ENCODE measurements at regions not wholly inside any gene's neighbourhood (a gene's known extent, or its start where the extent isn't known, plus 50 kb on each side); places are given as distances from the start of the nearest gene placed in this dataset.

- no peak for TF ChIP-seq CTCF (IDR thresholded peaks at IDR 0.05)
- H3K9me3 Mint-ChIP-seq (ENCODE audit: low read depth), result no peaks in the 10 kb centered on the region
- no peak for DNase-seq (ENCODE audit: low spot score)
- no peak overlapping the region for H3K27ac Mint-ChIP-seq (ENCODE audit: unreplicated experiment)
- H3K4me3 Mint-ChIP-seq (ENCODE audit: unreplicated experiment), result no peak overlapping the region
- H3K36me3 Mint-ChIP-seq (ENCODE audit: low read depth), result no peaks in the 10 kb centered on the region
- no peaks in the 10 kb centered on the region for H3K4me1 Mint-ChIP-seq (ENCODE audit: low read depth)
- H3K27me3 Mint-ChIP-seq (ENCODE audit: low read depth), result peaks cover 2% of the 10 kb centered on the region
Measured at GRCh38 chr5:45062044-45062443, 253.3 kb downstream of the MRPS30 start.

- Mint-ChIP-seq H3K4me3 (ENCODE audit: unreplicated experiment) (no peak overlapping the region), H3K36me3 (ENCODE audit: low read depth) (no peaks in the 10 kb centered on the region), H3K27ac (ENCODE audit: unreplicated experiment) (no peak overlapping the region), H3K27me3 (ENCODE audit: low read depth) (no peaks in the 10 kb centered on the region), H3K9me3 (ENCODE audit: low read depth) (peaks cover 4% of the 10 kb centered on the region), H3K4me1 (ENCODE audit: low read depth) (no peaks in the 10 kb centered on the region)
- no peak for TF ChIP-seq CTCF (IDR thresholded peaks at IDR 0.05)
- no peak for DNase-seq (ENCODE audit: low spot score)
Measured at GRCh38 chr5:45081082-45081481, 272.3 kb downstream of the MRPS30 start.

- Mint-ChIP-seq H3K27ac (ENCODE audit: unreplicated experiment) (no peak overlapping the region), H3K27me3 (ENCODE audit: low read depth) (no peaks in the 10 kb centered on the region), H3K9me3 (ENCODE audit: low read depth) (peaks cover 7% of the 10 kb centered on the region), H3K4me1 (ENCODE audit: low read depth) (no peaks in the 10 kb centered on the region), H3K4me3 (ENCODE audit: unreplicated experiment) (no peak overlapping the region), H3K36me3 (ENCODE audit: low read depth) (no peaks in the 10 kb centered on the region)
- no peak for DNase-seq (ENCODE audit: low spot score)
- no peak for TF ChIP-seq CTCF (IDR thresholded peaks at IDR 0.05)
Measured at GRCh38 chr5:45089870-45090269, 281.1 kb downstream of the MRPS30 start.

- DNase-seq (ENCODE audit: low spot score), result no peak
- H3K9me3 Mint-ChIP-seq (ENCODE audit: low read depth), result peaks cover 3% of the 10 kb centered on the region
- H3K4me3 Mint-ChIP-seq (ENCODE audit: unreplicated experiment), result no peak overlapping the region
- no peak for TF ChIP-seq CTCF (IDR thresholded peaks at IDR 0.05)
- no peak overlapping the region for H3K27ac Mint-ChIP-seq (ENCODE audit: unreplicated experiment)
- no peaks in the 10 kb centered on the region for H3K36me3 Mint-ChIP-seq (ENCODE audit: low read depth)
- H3K27me3 Mint-ChIP-seq (ENCODE audit: low read depth), result no peaks in the 10 kb centered on the region
- no peaks in the 10 kb centered on the region for H3K4me1 Mint-ChIP-seq (ENCODE audit: low read depth)
Measured at GRCh38 chr5:45093377-45093776, 284.6 kb downstream of the MRPS30 start.

- Mint-ChIP-seq H3K4me1 (ENCODE audit: low read depth) (no peaks in the 10 kb centered on the region), H3K9me3 (ENCODE audit: low read depth) (no peaks in the 10 kb centered on the region), H3K4me3 (ENCODE audit: unreplicated experiment) (no peak overlapping the region), H3K27me3 (ENCODE audit: low read depth) (no peaks in the 10 kb centered on the region), H3K27ac (ENCODE audit: unreplicated experiment) (no peak overlapping the region), H3K36me3 (ENCODE audit: low read depth) (no peaks in the 10 kb centered on the region)
- no peak for TF ChIP-seq CTCF (IDR thresholded peaks at IDR 0.05)
- DNase-seq (ENCODE audit: low spot score), result no peak
Measured at GRCh38 chr5:45094876-45095440, 286.2 kb downstream of the MRPS30 start.

Data from chondrocyte (in vitro differentiated cells).